ENCODE measurements at regions not wholly inside any gene's neighbourhood (a gene's known extent, or its start where the extent isn't known, plus 50 kb on each side); places are given as distances from the start of the nearest gene placed in this dataset.

GRCh38 chr2:56030901-56031300 lies 107.3 kb upstream of the EFEMP1 start:
- no peak for DNase-seq (ENCODE audit: low read depth)
- TF ChIP-seq CTCF (IDR thresholded peaks at IDR 0.05; ENCODE audit: insufficient read depth, low read depth, low read length, missing control alignments): no peak
- H3K4me3 ChIP-seq (ENCODE audit: low read depth, low read length): no peak overlapping the region

- no peak for TF ChIP-seq CTCF (IDR thresholded peaks at IDR 0.05; ENCODE audit: insufficient read depth, low read depth, low read length, missing control alignments)
- DNase-seq (ENCODE audit: low read depth): no peak
Measured at GRCh38 chr2:56034258-56034657, 110.7 kb upstream of the EFEMP1 start.

GRCh38 chr2:56040189-56040588 lies 116.6 kb upstream of the EFEMP1 start:
- DNase-seq (ENCODE audit: low read depth): no peak
- H3K4me3 ChIP-seq (ENCODE audit: low read depth, low read length): no peak overlapping the region
- no peak for TF ChIP-seq CTCF (IDR thresholded peaks at IDR 0.05; ENCODE audit: insufficient read depth, low read depth, low read length, missing control alignments)

More at GRCh38 chr2:56034258-56034657, 110.7 kb upstream of the EFEMP1 start:
- H3K4me3 ChIP-seq (ENCODE audit: low read depth, low read length): no peak overlapping the region

- no peak overlapping the region for H3K4me3 ChIP-seq (ENCODE audit: low read depth, low read length)
- TF ChIP-seq CTCF (IDR thresholded peaks at IDR 0.05; ENCODE audit: insufficient read depth, low read depth, low read length, missing control alignments): no peak
- DNase-seq (ENCODE audit: low read depth): no peak
Measured at GRCh38 chr2:56040834-56041233, 117.3 kb upstream of the EFEMP1 start.

- TF ChIP-seq CTCF (IDR thresholded peaks at IDR 0.05; ENCODE audit: insufficient read depth, low read depth, low read length, missing control alignments): no peak
- H3K4me3 ChIP-seq (ENCODE audit: low read depth, low read length): no peak overlapping the region
- DNase-seq (ENCODE audit: low read depth): no peak
Measured at GRCh38 chr2:56047136-56047535, 123.6 kb upstream of the EFEMP1 start.

- no peak overlapping the region for H3K4me3 ChIP-seq (ENCODE audit: low read depth, low read length)
- TF ChIP-seq CTCF (IDR thresholded peaks at IDR 0.05; ENCODE audit: insufficient read depth, low read depth, low read length, missing control alignments): no peak
- no peak for DNase-seq (ENCODE audit: low read depth)
Measured at GRCh38 chr2:56049233-56049845, 125.8 kb upstream of the EFEMP1 start.

- no peak for TF ChIP-seq CTCF (IDR thresholded peaks at IDR 0.05; ENCODE audit: insufficient read depth, low read depth, low read length, missing control alignments)
- DNase-seq (ENCODE audit: low read depth): no peak
- no peak overlapping the region for H3K4me3 ChIP-seq (ENCODE audit: low read depth, low read length)
Measured at GRCh38 chr2:56053679-56054078, 130.1 kb upstream of the EFEMP1 start.

Measured in GM12865 (cell line).